ENCODE measurements at regions not wholly inside any gene's neighbourhood (a gene's known extent, or its start where the extent isn't known, plus 50 kb on each side); places are given as distances from the start of the nearest gene placed in this dataset.

DNA sequence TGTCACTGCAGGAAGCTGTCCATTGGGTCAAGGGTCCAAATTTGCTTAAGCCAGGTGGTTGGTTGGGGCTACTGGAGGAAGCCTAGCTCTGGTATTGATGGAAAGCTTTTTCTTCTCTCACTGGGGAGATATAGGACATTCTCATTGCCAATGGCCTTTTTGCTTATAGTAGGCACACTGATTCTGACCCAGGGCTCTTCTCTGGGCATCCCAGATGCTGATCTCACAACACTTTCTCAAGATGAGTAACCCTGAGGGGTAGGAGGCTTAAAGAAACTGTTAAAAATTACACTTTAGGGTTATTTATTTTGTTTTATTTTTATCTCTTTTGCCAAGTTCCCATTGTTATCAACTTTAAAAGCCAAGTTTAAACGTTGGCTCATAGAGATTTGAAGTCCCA is 337.8 kb downstream of the LRRC3B start:
- Histone ChIP-seq H3K4me2 (ENCODE audit: low read length) (no peak overlapping the region), H3K9ac (ENCODE audit: low read length) (no peak overlapping the region), H2BK120ac (ENCODE audit: low read depth, low read length) (no peak overlapping the region), H3K23ac (ENCODE audit: low read length) (no peak overlapping the region), H3K27me3 (ENCODE audit: insufficient read depth, low read length, poor library complexity) (no peaks in the 10 kb centered on the region), H4K8ac (ENCODE audit: low read depth, low read length) (no peak overlapping the region), H3K27ac (ENCODE audit: low read depth, low read length) (no peak overlapping the region), H3K79me2 (ENCODE audit: control insufficient read depth, insufficient read depth, low read length) (no peaks in the 10 kb centered on the region), H3K4ac (ENCODE audit: low read depth, low read length) (no peak overlapping the region), H2AK5ac (ENCODE audit: low read length) (no peak overlapping the region), H3K36me3 (ENCODE audit: control insufficient read depth, insufficient read depth, low read length) (no peaks in the 10 kb centered on the region), H3K4me3 (ENCODE audit: low read length) (no peak overlapping the region), H3K4me1 (ENCODE audit: control insufficient read depth, low read depth, low read length) (no peaks in the 10 kb centered on the region), H3K79me1 (ENCODE audit: low read length) (no peaks in the 10 kb centered on the region), H3K18ac (ENCODE audit: low read length) (no peak overlapping the region), H2BK15ac (replicated peaks; ENCODE audit: low read depth) (no peak overlapping the region), H3K56ac (ENCODE audit: low read length) (no peak overlapping the region), H4K5ac (ENCODE audit: low read length) (no peak overlapping the region), H2BK5ac (ENCODE audit: low read length) (no peak overlapping the region)
- WGBS (ENCODE audit: extremely low coverage, insufficient coverage, low lambda C conversion rate) = no CpG with 5 or more reads among the region's 1 CpG
- no peak for DNase-seq

GRCh38 chr3:26962492-26963360 is 340.2 kb downstream of the LRRC3B start:
- Histone ChIP-seq H3K4me1 (ENCODE audit: control insufficient read depth, low read depth, low read length) (no peaks in the 10 kb centered on the region), H3K27ac (ENCODE audit: low read depth, low read length) (no peak overlapping the region), H3K79me2 (ENCODE audit: control insufficient read depth, insufficient read depth, low read length) (no peaks in the 10 kb centered on the region), H3K9ac (ENCODE audit: low read length) (no peak overlapping the region), H3K27me3 (ENCODE audit: insufficient read depth, low read length, poor library complexity) (no peaks in the 10 kb centered on the region), H4K8ac (ENCODE audit: low read depth, low read length) (no peak overlapping the region), H2BK15ac (replicated peaks; ENCODE audit: low read depth) (no peak overlapping the region), H3K56ac (ENCODE audit: low read length) (no peak overlapping the region), H2AK5ac (ENCODE audit: low read length) (no peak overlapping the region), H3K18ac (ENCODE audit: low read length) (no peak overlapping the region), H3K4ac (ENCODE audit: low read depth, low read length) (no peak overlapping the region), H3K23ac (ENCODE audit: low read length) (no peak overlapping the region), H4K5ac (ENCODE audit: low read length) (no peak overlapping the region), H2BK120ac (ENCODE audit: low read depth, low read length) (no peak overlapping the region), H3K79me1 (ENCODE audit: low read length) (no peaks in the 10 kb centered on the region), H3K36me3 (ENCODE audit: control insufficient read depth, insufficient read depth, low read length) (no peaks in the 10 kb centered on the region), H3K4me2 (ENCODE audit: low read length) (no peak overlapping the region), H2BK5ac (ENCODE audit: low read length) (no peak overlapping the region), H3K4me3 (ENCODE audit: low read length) (no peak overlapping the region)
- no CpG with 5 or more reads among the region's 6 CpGs for WGBS (ENCODE audit: extremely low coverage, insufficient coverage, low lambda C conversion rate)
- no peak for DNase-seq

DNA sequence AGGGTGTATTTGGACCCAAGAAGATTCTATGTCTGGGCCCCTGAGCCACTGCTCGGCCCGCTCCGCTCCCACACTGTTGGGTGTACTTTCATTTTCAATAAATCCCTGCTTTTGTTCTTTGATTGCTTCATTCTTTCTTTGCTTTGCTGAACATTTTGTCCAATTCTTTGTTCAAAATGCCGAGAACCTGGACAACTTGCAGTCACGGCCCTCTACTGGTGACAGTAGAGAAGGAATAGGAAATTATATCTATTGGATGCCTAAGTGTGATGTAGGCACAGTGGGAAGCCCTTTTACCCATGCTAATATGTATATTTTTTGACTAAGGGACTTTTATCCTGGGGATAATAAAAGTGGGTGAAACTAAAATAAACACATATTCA is 340.8 kb downstream of the LRRC3B start:
- H3K4me2 ChIP-seq (ENCODE audit: low read length) = no peak overlapping the region
- H2BK5ac ChIP-seq (ENCODE audit: low read length) = no peak overlapping the region
- no peak overlapping the region for H3K23ac ChIP-seq (ENCODE audit: low read length)
- no peak overlapping the region for H3K4me3 ChIP-seq (ENCODE audit: low read length)
- H2BK15ac ChIP-seq (replicated peaks; ENCODE audit: low read depth) = no peak overlapping the region
- no peaks in the 10 kb centered on the region for H3K79me1 ChIP-seq (ENCODE audit: low read length)
- no peak overlapping the region for H3K9ac ChIP-seq (ENCODE audit: low read length)
- H3K4me1 ChIP-seq (ENCODE audit: control insufficient read depth, low read depth, low read length) = no peaks in the 10 kb centered on the region
- H3K56ac ChIP-seq (ENCODE audit: low read length) = no peak overlapping the region
- H3K79me2 ChIP-seq (ENCODE audit: control insufficient read depth, insufficient read depth, low read length) = no peaks in the 10 kb centered on the region
- no peak overlapping the region for H3K27ac ChIP-seq (ENCODE audit: low read depth, low read length)
- no peaks in the 10 kb centered on the region for H3K27me3 ChIP-seq (ENCODE audit: insufficient read depth, low read length, poor library complexity)
- H4K8ac ChIP-seq (ENCODE audit: low read depth, low read length) = no peak overlapping the region
- H2AK5ac ChIP-seq (ENCODE audit: low read length) = no peak overlapping the region
- peak; percentile 16 for DNase-seq
- H4K5ac ChIP-seq (ENCODE audit: low read length) = no peak overlapping the region
- H2BK120ac ChIP-seq (ENCODE audit: low read depth, low read length) = no peak overlapping the region
- no peak overlapping the region for H3K18ac ChIP-seq (ENCODE audit: low read length)
- WGBS (ENCODE audit: extremely low coverage, insufficient coverage, low lambda C conversion rate) = no CpG with 5 or more reads among the region's 5 CpGs
- no peak overlapping the region for H3K4ac ChIP-seq (ENCODE audit: low read depth, low read length)
- H3K36me3 ChIP-seq (ENCODE audit: control insufficient read depth, insufficient read depth, low read length) = no peaks in the 10 kb centered on the region

DNA sequence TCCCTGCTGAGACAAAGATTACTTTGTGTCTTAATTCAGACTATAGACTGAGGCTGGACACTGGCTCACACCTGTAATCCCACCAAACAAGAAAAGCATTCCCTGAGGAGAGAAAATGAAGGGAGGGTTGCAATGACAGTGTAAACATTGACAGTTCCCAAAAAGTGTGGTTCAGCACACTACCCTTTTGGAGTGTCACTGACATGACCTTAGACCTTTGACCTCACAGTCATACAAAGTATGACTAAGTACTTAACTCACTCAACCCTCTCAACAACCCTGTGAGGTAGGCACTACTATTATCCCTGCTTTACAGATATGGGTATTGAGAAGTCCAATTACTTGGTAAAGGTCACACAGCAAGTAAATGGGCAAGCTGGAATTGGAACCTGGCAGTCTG is 341.7 kb downstream of the LRRC3B start:
- Histone ChIP-seq H4K5ac (ENCODE audit: low read length) (no peak overlapping the region), H2AK5ac (ENCODE audit: low read length) (no peak overlapping the region), H3K36me3 (ENCODE audit: control insufficient read depth, insufficient read depth, low read length) (no peaks in the 10 kb centered on the region), H3K18ac (ENCODE audit: low read length) (no peak overlapping the region), H3K27me3 (ENCODE audit: insufficient read depth, low read length, poor library complexity) (no peaks in the 10 kb centered on the region), H3K79me1 (ENCODE audit: low read length) (no peaks in the 10 kb centered on the region), H3K4me1 (ENCODE audit: control insufficient read depth, low read depth, low read length) (no peaks in the 10 kb centered on the region), H4K8ac (ENCODE audit: low read depth, low read length) (no peak overlapping the region), H3K56ac (ENCODE audit: low read length) (no peak overlapping the region), H3K4ac (ENCODE audit: low read depth, low read length) (no peak overlapping the region), H3K27ac (ENCODE audit: low read depth, low read length) (no peak overlapping the region), H3K4me2 (ENCODE audit: low read length) (no peak overlapping the region), H2BK120ac (ENCODE audit: low read depth, low read length) (no peak overlapping the region), H3K79me2 (ENCODE audit: control insufficient read depth, insufficient read depth, low read length) (no peaks in the 10 kb centered on the region), H2BK5ac (ENCODE audit: low read length) (no peak overlapping the region), H3K9ac (ENCODE audit: low read length) (no peak overlapping the region), H3K4me3 (ENCODE audit: low read length) (no peak overlapping the region), H2BK15ac (replicated peaks; ENCODE audit: low read depth) (no peak overlapping the region), H3K23ac (ENCODE audit: low read length) (no peak overlapping the region)
- DNase-seq = no peak

DNA sequence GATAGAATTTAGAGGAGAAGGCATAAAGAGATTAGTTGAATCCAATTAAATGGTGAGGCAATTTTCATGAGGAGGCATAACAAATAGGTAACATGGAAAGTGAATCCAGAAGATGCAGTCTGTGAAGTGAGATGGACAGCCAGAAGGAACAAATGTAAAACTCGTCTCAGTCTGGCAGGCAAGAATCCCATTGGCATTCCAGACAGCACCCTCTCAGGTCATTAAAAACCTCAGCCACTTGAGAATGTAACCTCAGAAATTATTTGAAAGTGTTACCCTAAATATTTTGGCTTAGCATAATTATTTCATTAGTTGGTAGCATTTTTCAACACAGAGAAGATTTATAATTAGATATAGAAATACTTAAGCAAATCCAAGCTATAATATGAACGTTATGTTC is 342.3 kb downstream of the LRRC3B start:
- H3K4ac ChIP-seq (ENCODE audit: low read depth, low read length) = no peak overlapping the region
- H4K8ac ChIP-seq (ENCODE audit: low read depth, low read length) = no peak overlapping the region
- no peak overlapping the region for H3K27ac ChIP-seq (ENCODE audit: low read depth, low read length)
- H3K36me3 ChIP-seq (ENCODE audit: control insufficient read depth, insufficient read depth, low read length) = no peaks in the 10 kb centered on the region
- no peak overlapping the region for H3K4me3 ChIP-seq (ENCODE audit: low read length)
- H2AK5ac ChIP-seq (ENCODE audit: low read length) = no peak overlapping the region
- no peak overlapping the region for H4K5ac ChIP-seq (ENCODE audit: low read length)
- H3K9ac ChIP-seq (ENCODE audit: low read length) = no peak overlapping the region
- no peak overlapping the region for H2BK5ac ChIP-seq (ENCODE audit: low read length)
- H3K27me3 ChIP-seq (ENCODE audit: insufficient read depth, low read length, poor library complexity) = no peaks in the 10 kb centered on the region
- DNase-seq = no peak
- H3K79me2 ChIP-seq (ENCODE audit: control insufficient read depth, insufficient read depth, low read length) = no peaks in the 10 kb centered on the region
- H3K18ac ChIP-seq (ENCODE audit: low read length) = no peak overlapping the region
- H3K4me2 ChIP-seq (ENCODE audit: low read length) = no peak overlapping the region
- no peak overlapping the region for H3K23ac ChIP-seq (ENCODE audit: low read length)
- no CpG with 5 or more reads among the region's 2 CpGs for WGBS (ENCODE audit: extremely low coverage, insufficient coverage, low lambda C conversion rate)
- H2BK15ac ChIP-seq (replicated peaks; ENCODE audit: low read depth) = no peak overlapping the region
- no peaks in the 10 kb centered on the region for H3K79me1 ChIP-seq (ENCODE audit: low read length)
- H3K4me1 ChIP-seq (ENCODE audit: control insufficient read depth, low read depth, low read length) = no peaks in the 10 kb centered on the region
- H3K56ac ChIP-seq (ENCODE audit: low read length) = no peak overlapping the region
- H2BK120ac ChIP-seq (ENCODE audit: low read depth, low read length) = no peak overlapping the region

DNA sequence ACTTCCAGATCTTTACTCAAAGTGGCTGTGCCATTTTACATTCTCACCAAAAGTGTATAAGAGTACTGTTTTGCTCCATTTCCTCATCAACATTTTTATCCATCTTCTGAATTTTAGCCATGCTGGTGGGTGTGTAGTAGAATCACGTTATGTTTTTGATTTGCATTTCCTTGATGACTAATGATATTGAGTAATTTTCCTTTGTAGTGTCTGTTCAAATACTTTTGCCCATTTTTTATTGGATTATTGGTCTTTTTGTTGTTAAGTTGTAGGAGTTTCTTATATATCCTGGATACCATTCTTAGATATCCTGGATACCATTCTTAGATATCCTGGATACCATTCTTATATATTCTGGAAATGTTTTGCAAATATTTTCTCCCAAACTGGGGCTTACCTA is 344.9 kb downstream of the LRRC3B start:
- no peak overlapping the region for H4K8ac ChIP-seq (ENCODE audit: low read depth, low read length)
- no CpG with 5 or more reads among the region's 1 CpG for WGBS (ENCODE audit: extremely low coverage, insufficient coverage, low lambda C conversion rate)

More for the DNA sequence above, 344.9 kb downstream of the LRRC3B start:
- Histone ChIP-seq H3K4me3 (ENCODE audit: low read length) (no peak overlapping the region), H3K9ac (ENCODE audit: low read length) (no peak overlapping the region), H3K23ac (ENCODE audit: low read length) (no peak overlapping the region), H3K18ac (ENCODE audit: low read length) (no peak overlapping the region), H2BK120ac (ENCODE audit: low read depth, low read length) (no peak overlapping the region), H2AK5ac (ENCODE audit: low read length) (no peak overlapping the region), H2BK5ac (ENCODE audit: low read length) (no peak overlapping the region), H3K4ac (ENCODE audit: low read depth, low read length) (no peak overlapping the region), H3K79me2 (ENCODE audit: control insufficient read depth, insufficient read depth, low read length) (no peaks in the 10 kb centered on the region), H3K36me3 (ENCODE audit: control insufficient read depth, insufficient read depth, low read length) (no peaks in the 10 kb centered on the region), H3K27ac (ENCODE audit: low read depth, low read length) (no peak overlapping the region), H3K4me1 (ENCODE audit: control insufficient read depth, low read depth, low read length) (no peaks in the 10 kb centered on the region), H4K5ac (ENCODE audit: low read length) (no peak overlapping the region), H3K56ac (ENCODE audit: low read length) (no peak overlapping the region), H3K79me1 (ENCODE audit: low read length) (no peaks in the 10 kb centered on the region), H3K27me3 (ENCODE audit: insufficient read depth, low read length, poor library complexity) (no peaks in the 10 kb centered on the region), H3K4me2 (ENCODE audit: low read length) (no peak overlapping the region), H2BK15ac (replicated peaks; ENCODE audit: low read depth) (no peak overlapping the region)
- no peak for DNase-seq

All from mesendoderm (in vitro differentiated cells).